Bone marrow (tissue), 2 donors: ENCODE measurements at regions not wholly inside any gene's neighbourhood (a gene's known extent, or its start where the extent isn't known, plus 50 kb on each side); places are given as distances from the start of the nearest gene placed in this dataset.

ENCODE experiments used
- DNase-seq, 2 donors: peaks; one replicate each; lab custom pipeline; 2025; lab: John Stamatoyannopoulos, UW

DNA sequence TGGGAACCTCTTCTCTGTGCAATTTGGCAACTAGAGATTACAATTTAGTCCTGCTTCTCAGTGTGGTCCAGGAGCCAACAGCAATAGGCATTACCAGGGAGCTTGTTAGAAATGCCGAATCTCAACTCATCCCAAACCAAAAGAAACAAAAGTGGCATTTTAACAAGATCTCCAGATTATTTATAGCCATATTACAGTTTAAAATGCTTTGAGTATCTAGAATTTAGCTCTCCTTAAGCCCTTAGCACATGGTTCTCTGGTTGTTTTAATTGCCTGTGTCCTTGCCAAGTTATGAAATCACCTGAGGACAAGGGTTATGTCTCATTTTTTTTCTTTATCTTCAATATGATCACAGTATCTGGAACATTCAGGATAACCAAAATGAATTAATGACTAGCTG lies 51.6 kb upstream of the TAS2R1 start:
- no peak for DNase-seq
